HG02840 (cell line): ENCODE measurements at regions not wholly inside any gene's neighbourhood (a gene's known extent, or its start where the extent isn't known, plus 50 kb on each side); places are given as distances from the start of the nearest gene placed in this dataset.

Experiments
- ATAC-seq: cut with Tn5 transposase; IDR thresholded peaks from one replicate; pipeline ENCODE4 v1.9.1; 2021; ENCODE audit warnings: mild to moderate bottlenecking, moderate library complexity, moderate number of reproducible peaks; ENCODE audit not compliant: unreplicated experiment, low FRiP score

- no peak for ATAC-seq
Observed at GRCh38 chr21:35770101-35770945, 290.0 kb downstream of the SETD4 start.

DNA sequence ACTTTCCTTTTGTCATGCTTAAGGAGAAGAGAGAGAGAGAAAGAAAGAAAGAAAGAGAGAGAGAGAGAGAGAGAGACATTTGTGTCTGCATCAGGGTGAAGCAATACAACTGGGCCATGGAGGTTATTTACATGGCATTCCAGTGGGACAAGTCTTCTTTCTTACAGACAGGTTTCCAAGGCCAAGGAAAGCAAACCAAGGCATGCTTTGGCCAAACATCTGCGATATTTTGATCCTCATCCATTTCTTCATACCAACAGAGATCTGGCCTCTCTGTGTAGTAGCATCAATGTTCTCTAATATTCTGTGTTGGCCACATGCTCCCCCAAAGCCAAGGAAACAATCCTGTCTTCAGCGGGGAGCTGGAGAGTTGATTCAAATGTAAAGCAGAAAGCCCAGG is 292.1 kb downstream of the SETD4 start:
- ATAC-seq, result no peak

DNA sequence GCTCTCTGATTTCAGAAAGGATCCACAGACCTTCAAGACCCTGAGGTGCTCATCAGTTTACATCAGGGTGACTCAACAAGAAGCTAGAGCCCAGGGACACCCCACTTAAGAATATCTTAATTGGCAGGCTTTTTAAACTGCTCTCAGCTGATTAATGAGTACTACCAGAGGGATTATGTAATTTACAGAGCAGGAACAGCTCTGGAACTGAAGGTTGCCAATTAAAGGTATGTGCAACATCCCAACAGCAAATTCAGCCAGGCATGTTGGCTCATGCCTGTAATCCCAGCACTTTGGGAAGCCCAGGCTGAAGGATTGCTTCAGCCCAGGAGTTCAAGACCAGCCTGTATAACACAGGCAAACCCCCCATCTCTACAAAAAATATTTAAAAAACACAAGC is 295.7 kb downstream of the SETD4 start:
- ATAC-seq, result no peak

- no peak for ATAC-seq
Observed at GRCh38 chr21:35764077-35764476, 296.2 kb downstream of the SETD4 start.

- no peak for ATAC-seq
Observed at GRCh38 chr21:35754583-35754982, 305.7 kb downstream of the SETD4 start.

DNA sequence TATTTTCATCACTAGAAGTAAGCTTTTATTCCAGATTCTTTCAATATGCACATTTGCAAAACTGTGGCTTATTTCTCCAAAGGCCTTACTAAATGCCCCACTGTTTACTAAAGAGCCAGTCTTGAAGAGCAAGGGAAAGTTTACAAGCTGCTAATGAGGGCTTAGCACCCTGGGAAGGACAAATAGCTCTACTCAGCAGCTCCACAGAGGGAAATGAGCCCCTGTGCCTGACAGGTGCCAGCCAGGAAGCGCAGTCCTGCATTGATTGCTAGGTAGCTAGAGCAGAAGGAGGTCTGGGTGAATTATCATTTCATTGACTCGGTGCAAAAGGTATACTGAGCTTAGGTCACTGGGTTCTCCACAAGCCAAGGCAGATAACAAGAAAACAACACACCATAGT is 307.0 kb downstream of the SETD4 start:
- no peak for ATAC-seq

GRCh38 chr21:35751171-35751570 is 309.2 kb downstream of the SETD4 start:
- ATAC-seq, result no peak

DNA sequence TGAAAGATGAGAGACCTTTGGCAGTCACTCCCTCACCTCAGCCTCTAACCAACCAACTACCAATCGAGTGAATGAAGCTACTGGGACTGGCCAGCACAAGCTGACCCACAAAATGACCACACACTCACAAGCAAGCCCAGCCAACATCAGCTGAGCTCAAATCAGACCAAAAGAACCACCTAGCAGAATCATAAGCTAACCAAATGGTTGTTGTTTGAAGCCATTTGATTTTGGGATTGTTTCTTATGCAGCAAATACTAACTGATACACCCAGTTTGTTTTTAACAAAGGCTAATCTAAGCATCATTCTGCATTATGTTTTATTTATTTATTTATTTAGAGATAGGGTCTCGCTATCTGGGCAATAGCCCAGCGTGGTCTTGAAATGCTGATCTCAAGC is 310.4 kb downstream of the SETD4 start:
- no peak for ATAC-seq

- ATAC-seq, result no peak
Observed at GRCh38 chr21:35748678-35749314, 311.5 kb downstream of the SETD4 start.

- ATAC-seq, result no peak
Observed at GRCh38 chr21:35743571-35743970, 316.8 kb downstream of the SETD4 start.

- ATAC-seq, result no peak
Observed at GRCh38 chr21:35738347-35738961, 321.9 kb downstream of the SETD4 start.

DNA sequence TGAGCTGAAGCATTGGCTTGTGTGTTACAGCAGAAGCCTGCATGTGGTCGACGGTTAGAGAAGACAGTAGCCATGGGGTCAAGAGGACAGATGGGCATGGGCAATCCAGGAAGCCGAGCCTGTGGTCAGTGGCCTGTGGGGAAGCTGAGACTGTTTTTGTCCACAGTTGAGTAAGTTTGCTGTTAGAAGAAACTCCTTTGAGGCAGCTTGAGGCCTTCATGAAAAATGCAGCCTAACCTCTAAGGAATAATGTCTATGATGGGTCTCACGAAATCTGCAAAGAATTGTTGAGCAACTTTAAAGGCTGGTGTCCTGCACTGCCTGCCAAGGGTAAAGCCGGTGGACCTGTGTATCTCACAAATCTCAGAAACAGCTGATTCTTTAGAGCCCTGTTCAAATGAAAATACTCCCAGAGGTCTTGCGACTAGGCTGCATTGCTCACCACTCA is 322.4 kb downstream of the SETD4 start:
- no peak for ATAC-seq

DNA sequence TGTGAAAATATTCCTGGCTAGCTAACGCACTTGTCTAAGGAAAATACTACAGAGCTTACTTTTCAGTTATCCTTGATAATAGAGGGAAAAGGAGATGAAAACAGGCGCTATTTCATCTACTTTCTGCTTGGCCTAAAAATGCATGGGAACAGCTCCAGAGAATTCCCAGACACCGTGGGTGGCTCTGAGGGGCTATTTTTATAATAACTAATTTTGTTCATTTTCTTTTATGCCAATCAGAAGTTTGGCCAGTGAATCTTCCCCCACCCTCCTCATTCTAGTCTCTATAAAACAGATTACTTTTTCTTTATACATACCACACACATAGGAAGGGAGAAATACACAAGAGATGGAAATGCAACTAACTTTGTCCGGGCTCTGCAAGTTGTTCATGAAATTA is 322.9 kb downstream of the SETD4 start:
- ATAC-seq, result no peak

- ATAC-seq, result no peak
Observed at GRCh38 chr21:35732788-35733187, 327.5 kb downstream of the SETD4 start.

- ATAC-seq, result no peak
Observed at GRCh38 chr21:35730325-35730724, 330.0 kb downstream of the SETD4 start.

DNA sequence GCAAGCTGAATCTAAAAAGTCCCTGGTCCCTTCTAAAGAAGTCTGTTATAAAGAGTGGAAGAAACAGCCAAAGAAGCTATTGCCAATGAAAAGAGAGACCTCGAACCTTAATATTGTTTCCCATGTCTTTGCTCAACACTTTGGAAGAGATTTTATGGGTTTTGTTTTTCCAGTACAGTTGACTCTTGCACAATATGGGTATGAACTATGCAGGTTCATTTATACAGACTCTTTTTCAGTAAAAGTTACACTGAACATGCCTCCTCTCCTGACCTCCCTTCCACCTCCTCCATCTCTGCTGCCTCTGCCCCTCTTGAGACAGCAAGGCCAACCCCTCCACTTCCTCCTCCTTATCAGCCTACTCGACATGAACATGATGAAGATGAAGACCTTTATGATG is 332.5 kb downstream of the SETD4 start:
- no peak for ATAC-seq

GRCh38 chr21:35724156-35724555 is 336.2 kb downstream of the SETD4 start:
- ATAC-seq, result no peak

- no peak for ATAC-seq
Observed at GRCh38 chr21:35721701-35722100, 338.6 kb downstream of the SETD4 start.

DNA sequence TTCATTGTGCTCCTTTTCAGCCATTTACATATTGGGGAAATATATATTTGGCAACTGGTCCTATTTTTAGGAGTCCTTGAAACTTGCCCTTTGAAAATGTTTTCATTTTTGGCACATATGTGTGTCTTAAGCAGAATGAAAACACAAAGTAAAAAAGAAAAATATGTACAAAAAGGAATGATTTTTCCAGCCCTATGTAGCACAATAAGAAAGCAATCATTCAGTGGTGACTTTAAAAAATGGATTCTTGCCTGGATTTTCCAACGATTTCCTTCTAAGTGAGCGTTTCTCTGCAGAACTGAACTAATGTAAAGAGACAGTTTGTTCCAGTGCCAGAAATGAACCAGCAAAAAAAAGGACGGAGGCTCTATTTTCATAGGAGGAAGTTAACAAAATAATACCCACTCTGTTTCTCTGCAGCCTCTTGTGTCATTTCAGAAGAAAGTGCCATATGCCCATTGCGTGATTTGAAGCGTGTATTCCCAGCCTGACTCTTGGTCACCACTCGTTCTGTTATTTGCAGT is 340.1 kb downstream of the SETD4 start:
- ATAC-seq, result no peak

DNA sequence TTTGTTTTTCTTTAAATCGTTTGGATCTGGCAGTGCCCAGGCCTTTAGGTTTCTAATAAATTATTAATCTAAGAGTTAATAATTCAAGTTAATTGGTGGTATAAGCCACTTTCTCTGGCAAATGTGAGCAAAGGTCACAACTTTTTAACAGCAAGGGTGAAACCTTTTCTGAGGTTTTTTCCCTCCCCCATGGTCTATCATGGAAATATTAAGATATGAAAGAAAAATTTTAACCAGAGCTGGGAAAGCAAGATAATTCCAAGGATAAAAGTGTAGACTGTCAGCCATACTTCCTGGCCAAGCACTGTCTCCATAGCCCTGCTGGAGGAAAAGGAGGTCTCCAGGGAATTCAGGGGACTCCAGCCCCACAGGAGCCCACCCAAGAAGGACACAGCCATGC is 341.2 kb downstream of the SETD4 start:
- ATAC-seq, result no peak

GRCh38 chr21:35716876-35717565 is 343.3 kb downstream of the SETD4 start:
- no peak for ATAC-seq
